PC-9 (cell line): ENCODE measurements at regions not wholly inside any gene's neighbourhood (a gene's known extent, or its start where the extent isn't known, plus 50 kb on each side); places are given as distances from the start of the nearest gene placed in this dataset.

Source experiments
- BruUV-seq: library from RNA; stranded (reverse); fragments of 400-500 nt; replicated peaks from 2 replicates; lab custom pipeline; 2021; lab: Mats Ljungman, UMichigan
- CTCF ChIA-PET: fragments of 300-600 bp; sonication (Branson Sonifier 250); formaldehyde crosslinking; loops from one replicate; lab custom pipeline; 2022; ENCODE audit warnings: antibody characterized with exemption; lab: Charles Lee
- POLR2A ChIA-PET: fragments of 300-600 bp; sonication (Branson Sonifier 250); formaldehyde crosslinking; loops from one replicate; lab custom pipeline; 2022; ENCODE audit warnings: antibody characterized with exemption; ENCODE audit not compliant: unreplicated experiment; lab: Charles Lee
- DNase-seq, 2 experiments: peaks; one replicate each; pipeline versions ENCODE4 v3.0.0 to v3.0.0-alpha.2; 2015 to 2022; ENCODE audit warnings: mixed read lengths in 1 of 2
- H2AFZ ChIP-seq: fragments of 200-600 bp; sonication (generic); 2 replicates; pipeline ENCODE4 v1.8.1; 2017; ENCODE audit warnings: antibody characterized with exemption
- H3F3A ChIP-seq: fragments of 200-600 bp; sonication (generic); 2 replicates; pipeline ENCODE4 v1.8.1; 2017; ENCODE audit warnings: antibody characterized with exemption, mild to moderate bottlenecking, low read depth; ENCODE audit not compliant: insufficient read depth
- H3K27ac ChIP-seq: fragments of 200-600 bp; sonication (generic); 2 replicates; pipeline ENCODE4 v1.6.1; 2016; ENCODE audit warnings: mixed run types
- H3K27me3 ChIP-seq: fragments of 200-600 bp; sonication (generic); 2 replicates; pipeline ENCODE4 v1.6.1; 2016; ENCODE audit warnings: low read depth, mixed run types; ENCODE audit not compliant: insufficient read depth
- H3K36me3 ChIP-seq: fragments of 200-600 bp; sonication (generic); 2 replicates; pipeline ENCODE4 v1.6.1; 2016; ENCODE audit warnings: low read depth, mixed run types
- H3K4me1 ChIP-seq: fragments of 200-600 bp; sonication (generic); replicated peaks from 2 replicates; pipeline ENCODE4 v1.6.1; 2016; ENCODE audit warnings: mixed run types; ENCODE audit not compliant: insufficient read depth
- H3K4me2 ChIP-seq: fragments of 200-600 bp; sonication (generic); 2 replicates; pipeline ENCODE4 v1.6.1; 2017; ENCODE audit warnings: mixed run types
- H3K4me3 ChIP-seq: fragments of 200-600 bp; sonication (generic); 2 replicates; pipeline ENCODE4 v1.6.1; 2016; ENCODE audit warnings: mixed run types
- H3K79me2 ChIP-seq: fragments of 200-600 bp; sonication (generic); 2 replicates; pipeline ENCODE4 v1.6.1; 2017; ENCODE audit warnings: low read depth, mixed run types
- H3K9me2 ChIP-seq: fragments of 200-600 bp; sonication (generic); 2 replicates; pipeline ENCODE4 v1.8.1; 2017; ENCODE audit warnings: mild to moderate bottlenecking; ENCODE audit not compliant: insufficient read depth
- H3K9me3 ChIP-seq: fragments of 200-600 bp; sonication (generic); 2 replicates; pipeline ENCODE4 v1.8.1; 2016; ENCODE audit warnings: low read depth; ENCODE audit not compliant: insufficient read depth
- H4K20me1 ChIP-seq: fragments of 200-600 bp; sonication (generic); 2 replicates; pipeline ENCODE4 v1.8.1; 2017; ENCODE audit not compliant: insufficient read depth
- CTCF ChIP-seq: fragments of 200-600 bp; sonication (generic); conservative IDR thresholded peaks from 2 replicates; pipeline ENCODE4 v1.6.1; 2017; ENCODE audit warnings: mixed run types, antibody characterized with exemption, mild to moderate bottlenecking, moderate library complexity
- EZH2 ChIP-seq: fragments of 200-600 bp; sonication (generic); IDR thresholded peaks from 2 replicates; pipeline ENCODE4 v1.8.0; 2017; ENCODE audit warnings: antibody characterized with exemption, low read depth
- intact Hi-C: fragments of 100-400 bp; cut with micrococcal nuclease; formaldehyde crosslinking; loops from one replicate; pipeline ENCODE4 v1.10.0; 2022; ENCODE audit not compliant: unreplicated experiment

GRCh38 chr15:66880380-66881155 lies 178.5 kb downstream of the SMAD6 start:
- H3F3A ChIP-seq = peaks cover 17% of the 10 kb centered on the region; the same call in 1 of the 2 replicates
- no peak overlapping the region for H2AFZ ChIP-seq

GRCh38 chr15:66881173-66881905 lies 179.3 kb downstream of the SMAD6 start:
- Histone ChIP-seq H3F3A (peaks cover 17% of the 10 kb centered on the region; the same call in 1 of the 2 replicates), H3K79me2 (no peaks in the 10 kb centered on the region), H3K4me3 (no peak overlapping the region), H2AFZ (no peak overlapping the region), H3K4me2 (no peak overlapping the region), H4K20me1 (no peaks in the 10 kb centered on the region), H3K4me1 (peaks cover 29% of the 10 kb centered on the region), H3K9me3 (no peaks in the 10 kb centered on the region), H3K27ac (no peak overlapping the region), H3K36me3 (no peaks in the 10 kb centered on the region), H3K9me2 (no peaks in the 10 kb centered on the region), H3K27me3 (no peaks in the 10 kb centered on the region)
- CTCF ChIA-PET = no interaction called here
- no TSS peak for BruUV-seq
- DNase-seq = no peak
- intact Hi-C loops = loop anchor here (10.0 kb wide), 2 partner anchors 163 to 953 kb away; no protein-coding TSS in a partner anchor
- no peak for TF ChIP-seq EZH2
- TF ChIP-seq CTCF = no peak
- POLR2A ChIA-PET = interaction anchor here (0.6 to 0.7 kb wide), 2 partner anchors 649 to 882 kb away, joined by 3 to 4 read pairs; no protein-coding TSS in a partner anchor

More at GRCh38 chr15:66880380-66881155, 178.5 kb downstream of the SMAD6 start:
- no peak for DNase-seq
- no peaks in the 10 kb centered on the region for H3K9me2 ChIP-seq
- intact Hi-C loops = loop anchor here (10.0 kb wide), 2 partner anchors 164 to 954 kb away; no protein-coding TSS in a partner anchor
- BruUV-seq = no TSS peak
- H3K4me3 ChIP-seq = no peak overlapping the region
- no peak overlapping the region for H3K4me2 ChIP-seq
- no peak for TF ChIP-seq EZH2
- H3K36me3 ChIP-seq = no peaks in the 10 kb centered on the region
- H3K79me2 ChIP-seq = no peaks in the 10 kb centered on the region
- H3K27me3 ChIP-seq = no peaks in the 10 kb centered on the region
- H3K9me3 ChIP-seq = no peaks in the 10 kb centered on the region
- CTCF ChIA-PET = interaction anchor here (0.6 kb wide), 1 partner anchor 167 kb away, joined by 5 read pairs; no protein-coding TSS in a partner anchor
- H3K27ac ChIP-seq = no peak overlapping the region
- H4K20me1 ChIP-seq = no peaks in the 10 kb centered on the region
- peaks cover 29% of the 10 kb centered on the region for H3K4me1 ChIP-seq
- POLR2A ChIA-PET = interaction anchor here (0.7 kb wide), 1 partner anchor 649 kb away, joined by 3 read pairs; no protein-coding TSS in a partner anchor

GRCh38 chr15:66882251-66883020 lies 180.4 kb downstream of the SMAD6 start:
- POLR2A ChIA-PET = interaction anchor here (0.6 to 0.7 kb wide), 3 partner anchors 24 to 880 kb away, joined by 3 to 6 read pairs (median 4); no protein-coding TSS in a partner anchor
- Histone ChIP-seq H3K4me3 (no peak overlapping the region), H3K9me3 (no peaks in the 10 kb centered on the region), H3K27me3 (no peaks in the 10 kb centered on the region), H3F3A (peaks cover 17% of the 10 kb centered on the region; the same call in 1 of the 2 replicates), H3K4me2 (peak overlapping the region; percentile 57), H3K79me2 (no peaks in the 10 kb centered on the region), H2AFZ (no peak overlapping the region), H4K20me1 (no peaks in the 10 kb centered on the region), H3K27ac (peak overlapping the region; percentile 74), H3K4me1 (peaks cover 29% of the 10 kb centered on the region), H3K9me2 (no peaks in the 10 kb centered on the region), H3K36me3 (no peaks in the 10 kb centered on the region)
- TSS peak; percentile 97 for BruUV-seq
- TF ChIP-seq EZH2 (no peak), CTCF (no peak)
- CTCF ChIA-PET = no interaction called here
- intact Hi-C loops = loop anchor here (1.0 to 10.0 kb wide), 7 partner anchors 20 to 952 kb away; partner anchors contain the start of gene SMAD3
- DNase-seq = peak in 1 of 2 experiments; percentile 49
